ENCODE measurements at regions not wholly inside any gene's neighbourhood (a gene's known extent, or its start where the extent isn't known, plus 50 kb on each side); places are given as distances from the start of the nearest gene placed in this dataset.

GRCh38 chr1:22350924-22351767 is 100.5 kb upstream of the ZBTB40 start:
- no peak overlapping the region for H3K4me3 ChIP-seq (ENCODE audit: control insufficient read depth, low read depth, low read length)
- DNase-seq (ENCODE audit: low read depth) = no peak
- no peak for TF ChIP-seq CTCF (IDR thresholded peaks at IDR 0.05; ENCODE audit: control insufficient read depth, insufficient read depth, low read depth, low read length, missing control alignments)

- no peak overlapping the region for H3K4me3 ChIP-seq (ENCODE audit: control insufficient read depth, low read depth, low read length)
- no peak for TF ChIP-seq CTCF (IDR thresholded peaks at IDR 0.05; ENCODE audit: control insufficient read depth, insufficient read depth, low read depth, low read length, missing control alignments)
- DNase-seq (ENCODE audit: low read depth) = no peak
Measured at GRCh38 chr1:22351768-22352080, 99.9 kb upstream of the ZBTB40 start.

- TF ChIP-seq CTCF (IDR thresholded peaks at IDR 0.05; ENCODE audit: control insufficient read depth, insufficient read depth, low read depth, low read length, missing control alignments) = no peak
- no peak for DNase-seq (ENCODE audit: low read depth)
- H3K4me3 ChIP-seq (ENCODE audit: control insufficient read depth, low read depth, low read length) = no peak overlapping the region
Measured at GRCh38 chr1:22352355-22352754, 99.3 kb upstream of the ZBTB40 start.

GRCh38 chr1:22352896-22353295 is 98.8 kb upstream of the ZBTB40 start:
- DNase-seq (ENCODE audit: low read depth) = no peak
- H3K4me3 ChIP-seq (ENCODE audit: control insufficient read depth, low read depth, low read length) = no peak overlapping the region
- no peak for TF ChIP-seq CTCF (IDR thresholded peaks at IDR 0.05; ENCODE audit: control insufficient read depth, insufficient read depth, low read depth, low read length, missing control alignments)

- H3K4me3 ChIP-seq (ENCODE audit: control insufficient read depth, low read depth, low read length) = no peak overlapping the region
- DNase-seq (ENCODE audit: low read depth) = no peak
- no peak for TF ChIP-seq CTCF (IDR thresholded peaks at IDR 0.05; ENCODE audit: control insufficient read depth, insufficient read depth, low read depth, low read length, missing control alignments)
Measured at GRCh38 chr1:22359427-22359826, 92.2 kb upstream of the ZBTB40 start.

GRCh38 chr1:22362626-22363402 is 88.8 kb upstream of the ZBTB40 start:
- H3K4me3 ChIP-seq (ENCODE audit: control insufficient read depth, low read depth, low read length) = no peak overlapping the region
- no peak for DNase-seq (ENCODE audit: low read depth)
- no peak for TF ChIP-seq CTCF (IDR thresholded peaks at IDR 0.05; ENCODE audit: control insufficient read depth, insufficient read depth, low read depth, low read length, missing control alignments)
